DND-41 (cell line): ENCODE measurements at regions not wholly inside any gene's neighbourhood (a gene's known extent, or its start where the extent isn't known, plus 50 kb on each side); places are given as distances from the start of the nearest gene placed in this dataset.

Experiments used
- ATAC-seq: fragments of 200-7000 bp; cut with Tn5 transposase; 3 replicates; pipeline ENCODE4 v1.9.1; 2021; ENCODE audit warnings: low read depth; ENCODE audit not compliant: insufficient read depth
- DNase-seq: peaks from one replicate; pipeline ENCODE4 v3.0.0-alpha.2; 2020
- H2AFZ ChIP-seq: 2 replicates; pipeline ENCODE4 v1.6.0; 2012; ENCODE audit warnings: low read depth, low read length
- H3K27ac ChIP-seq: 2 replicates; pipeline ENCODE4 v1.5.1; 2012; ENCODE audit warnings: low read length, inconsistent platforms
- H3K27me3 ChIP-seq: fragments of 200-600 bp; sonication (generic); 2 replicates; pipeline ENCODE4 v1.6.0; 2012; ENCODE audit warnings: low read length, mild to moderate bottlenecking, inconsistent platforms; ENCODE audit not compliant: insufficient read depth, poor library complexity
- H3K36me3 ChIP-seq: 2 replicates; pipeline ENCODE4 v1.5.1; 2012; ENCODE audit warnings: low read length, inconsistent platforms; ENCODE audit not compliant: insufficient read depth
- H3K4me1 ChIP-seq: 2 replicates; pipeline ENCODE4 v1.5.1; 2012; ENCODE audit warnings: mild to moderate bottlenecking, low read length; ENCODE audit not compliant: insufficient read depth
- H3K4me2 ChIP-seq: 2 replicates; pipeline ENCODE4 v1.6.0; 2012; ENCODE audit warnings: mild to moderate bottlenecking, moderate library complexity, low read length, inconsistent platforms; ENCODE audit not compliant: insufficient read depth
- H3K4me3 ChIP-seq, 2 experiments: fragments of 200-600 bp in 1 of 2; shearing (Covaris generic) in 1 of 2; 2 replicates each; pipeline ENCODE4 v1.5.1; 2012 to 2016; ENCODE audit warnings: inconsistent platforms in 2 of 2, low read length in 2 of 2, mild to moderate bottlenecking in 2 of 2, low read depth in 1 of 2, moderate library complexity in 1 of 2
- H3K79me2 ChIP-seq: 2 replicates; pipeline ENCODE4 v1.6.0; 2012; ENCODE audit warnings: low read length, inconsistent platforms; ENCODE audit not compliant: insufficient read depth
- H3K9ac ChIP-seq: 2 replicates; pipeline ENCODE4 v1.6.0; 2012; ENCODE audit warnings: low read depth, mild to moderate bottlenecking, inconsistent platforms, low read length, moderate library complexity
- H3K9me3 ChIP-seq: 2 replicates; pipeline ENCODE4 v1.5.1; 2012; ENCODE audit warnings: low read length, moderate library complexity, mild to moderate bottlenecking, inconsistent platforms; ENCODE audit not compliant: insufficient read depth, severe bottlenecking
- H4K20me1 ChIP-seq: 2 replicates; pipeline ENCODE4 v1.6.0; 2012; ENCODE audit warnings: low read length; ENCODE audit not compliant: insufficient read depth
- CTCF ChIP-seq: IDR thresholded peaks from 2 replicates; pipeline ENCODE4 v1.5.1; 2012; ENCODE audit warnings: borderline replicate concordance, low read length, moderate library complexity, mild to moderate bottlenecking; ENCODE audit not compliant: poor library complexity, severe bottlenecking; ENCODE audit errors: extremely low read depth
- EZH2 ChIP-seq: IDR thresholded peaks from 3 replicates; pipeline ENCODE4 v1.6.1; 2012; ENCODE audit warnings: borderline replicate concordance, low read depth, mild to moderate bottlenecking, moderate library complexity, low read length, inconsistent platforms; ENCODE audit not compliant: severe bottlenecking

- Histone ChIP-seq H3K9ac (no peak overlapping the region), H3K4me2 (no peak overlapping the region), H3K27ac (no peak overlapping the region), H3K27me3 (no peaks in the 10 kb centered on the region), H2AFZ (no peak overlapping the region), H3K9me3 (no peaks in the 10 kb centered on the region), H3K79me2 (no peaks in the 10 kb centered on the region), H3K36me3 (no peaks in the 10 kb centered on the region), H3K4me1 (no peaks in the 10 kb centered on the region), H3K4me3 (no peak overlapping the region), H4K20me1 (no peaks in the 10 kb centered on the region)
- TF ChIP-seq CTCF = no peak
- no peak for DNase-seq
- no peak for ATAC-seq
Observed at GRCh38 chr13:86185107-86185506, 385.9 kb upstream of the SLITRK6 start.

- no peaks in the 10 kb centered on the region for H3K4me1 ChIP-seq
- H2AFZ ChIP-seq = no peak overlapping the region
- H3K36me3 ChIP-seq = no peaks in the 10 kb centered on the region
- no peaks in the 10 kb centered on the region for H4K20me1 ChIP-seq
- no peak overlapping the region for H3K4me3 ChIP-seq
- ATAC-seq (no peak), DNase-seq (no peak)
- H3K27ac ChIP-seq = no peak overlapping the region
- H3K79me2 ChIP-seq = no peaks in the 10 kb centered on the region
- no peaks in the 10 kb centered on the region for H3K27me3 ChIP-seq
- no peak for TF ChIP-seq EZH2
- no peak for TF ChIP-seq CTCF
- no peaks in the 10 kb centered on the region for H3K9me3 ChIP-seq
- no peak overlapping the region for H3K9ac ChIP-seq
- no peak overlapping the region for H3K4me2 ChIP-seq
Observed at GRCh38 chr13:86174622-86175021, 375.4 kb upstream of the SLITRK6 start.

- no peak overlapping the region for H3K9ac ChIP-seq
- no peaks in the 10 kb centered on the region for H4K20me1 ChIP-seq
- no peak for ATAC-seq
- no peaks in the 10 kb centered on the region for H3K27me3 ChIP-seq
- H3K36me3 ChIP-seq = no peaks in the 10 kb centered on the region
- H3K4me3 ChIP-seq = no peak overlapping the region
- no peaks in the 10 kb centered on the region for H3K4me1 ChIP-seq
- TF ChIP-seq CTCF = no peak
- TF ChIP-seq EZH2 = no peak
- no peak overlapping the region for H2AFZ ChIP-seq
- H3K9me3 ChIP-seq = no peaks in the 10 kb centered on the region
- no peak overlapping the region for H3K4me2 ChIP-seq
- DNase-seq = no peak
- no peak overlapping the region for H3K27ac ChIP-seq
- H3K79me2 ChIP-seq = no peaks in the 10 kb centered on the region
Observed at GRCh38 chr13:86172961-86173360, 373.7 kb upstream of the SLITRK6 start.

- no peaks in the 10 kb centered on the region for H3K4me1 ChIP-seq
- TF ChIP-seq EZH2 (no peak), CTCF (no peak)
- ATAC-seq (no peak), DNase-seq (no peak)
- H3K36me3 ChIP-seq = no peaks in the 10 kb centered on the region
- H4K20me1 ChIP-seq = no peaks in the 10 kb centered on the region
- no peak overlapping the region for H3K9ac ChIP-seq
- H3K27ac ChIP-seq = no peak overlapping the region
- no peak overlapping the region for H3K4me2 ChIP-seq
- no peaks in the 10 kb centered on the region for H3K27me3 ChIP-seq
- H3K79me2 ChIP-seq = no peaks in the 10 kb centered on the region
- no peak overlapping the region for H3K4me3 ChIP-seq
- no peak overlapping the region for H2AFZ ChIP-seq
- H3K9me3 ChIP-seq = no peaks in the 10 kb centered on the region
Observed at GRCh38 chr13:86161257-86161656, 362.0 kb upstream of the SLITRK6 start.
